Ishikawa (cell line): ENCODE measurements at regions not wholly inside any gene's neighbourhood (a gene's known extent, or its start where the extent isn't known, plus 50 kb on each side); places are given as distances from the start of the nearest gene placed in this dataset.

Experiments used
- CEBPB ChIP-seq: IDR thresholded peaks from 2 replicates; pipeline ENCODE4 v1.6.1; 2012
- CREB1 ChIP-seq: IDR thresholded peaks from 2 replicates; pipeline ENCODE4 v1.6.1; 2012; ENCODE audit warnings: low read depth
- EGR1 ChIP-seq: IDR thresholded peaks from 2 replicates; pipeline ENCODE4 v1.6.1; 2012
- EP300 ChIP-seq: IDR thresholded peaks from 2 replicates; pipeline ENCODE4 v1.6.1; 2012; ENCODE audit warnings: borderline replicate concordance
- RAD21 ChIP-seq: IDR thresholded peaks from 2 replicates; pipeline ENCODE4 v1.6.1; 2012; ENCODE audit warnings: low read depth
- TAF1 ChIP-seq: IDR thresholded peaks from 2 replicates; pipeline ENCODE4 v1.6.1; 2012; ENCODE audit warnings: low read depth, mild to moderate bottlenecking
- TCF12 ChIP-seq: IDR thresholded peaks from 2 replicates; pipeline ENCODE4 v1.6.1; 2012; ENCODE audit warnings: low read depth
- TEAD4 ChIP-seq: IDR thresholded peaks from 2 replicates; pipeline ENCODE4 v1.6.1; 2012
- YY1 ChIP-seq: IDR thresholded peaks from 2 replicates; pipeline ENCODE4 v1.6.1; 2012; ENCODE audit warnings: low read depth
- ZBTB7A ChIP-seq: IDR thresholded peaks from 2 replicates; pipeline ENCODE4 v1.6.1; 2012; ENCODE audit warnings: low read depth
- TF ChIP-seq, protein P1 (sequence below): IDR thresholded peaks from 2 replicates; pipeline ENCODE4 v1.6.1; 2012; ENCODE audit warnings: low read depth, mild to moderate bottlenecking
- TF ChIP-seq, protein P2 (sequence below): IDR thresholded peaks from 2 replicates; pipeline ENCODE4 v1.6.1; 2012
- TF ChIP-seq, protein P3 (sequence below): IDR thresholded peaks from 2 replicates; pipeline ENCODE4 v1.6.1; 2012

DNA sequence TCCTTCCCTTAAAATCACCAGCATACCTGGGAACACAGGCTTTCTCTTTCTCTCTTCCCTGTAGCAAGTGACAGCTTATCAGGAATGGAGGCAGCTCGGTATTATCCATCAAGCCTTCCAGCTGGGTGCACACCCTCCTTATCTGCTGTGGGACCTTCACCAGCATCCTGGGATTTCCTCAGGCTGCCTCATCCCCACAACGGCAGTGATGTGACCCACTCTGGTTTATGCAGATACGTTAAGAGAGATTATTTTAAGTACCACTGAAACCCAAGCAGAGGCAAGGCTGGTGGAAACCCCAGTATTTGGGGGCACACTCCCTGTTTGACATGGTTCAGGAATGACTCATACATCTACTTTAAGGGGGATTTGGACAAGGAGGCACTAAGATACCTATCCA is 192.1 kb downstream of the TM9SF2 start:
- TF ChIP-seq CEBPB, result no peak
- no peak for TF ChIP-seq TAF1
- TF ChIP-seq YY1, result no peak
- TF ChIP-seq, protein P1, sequence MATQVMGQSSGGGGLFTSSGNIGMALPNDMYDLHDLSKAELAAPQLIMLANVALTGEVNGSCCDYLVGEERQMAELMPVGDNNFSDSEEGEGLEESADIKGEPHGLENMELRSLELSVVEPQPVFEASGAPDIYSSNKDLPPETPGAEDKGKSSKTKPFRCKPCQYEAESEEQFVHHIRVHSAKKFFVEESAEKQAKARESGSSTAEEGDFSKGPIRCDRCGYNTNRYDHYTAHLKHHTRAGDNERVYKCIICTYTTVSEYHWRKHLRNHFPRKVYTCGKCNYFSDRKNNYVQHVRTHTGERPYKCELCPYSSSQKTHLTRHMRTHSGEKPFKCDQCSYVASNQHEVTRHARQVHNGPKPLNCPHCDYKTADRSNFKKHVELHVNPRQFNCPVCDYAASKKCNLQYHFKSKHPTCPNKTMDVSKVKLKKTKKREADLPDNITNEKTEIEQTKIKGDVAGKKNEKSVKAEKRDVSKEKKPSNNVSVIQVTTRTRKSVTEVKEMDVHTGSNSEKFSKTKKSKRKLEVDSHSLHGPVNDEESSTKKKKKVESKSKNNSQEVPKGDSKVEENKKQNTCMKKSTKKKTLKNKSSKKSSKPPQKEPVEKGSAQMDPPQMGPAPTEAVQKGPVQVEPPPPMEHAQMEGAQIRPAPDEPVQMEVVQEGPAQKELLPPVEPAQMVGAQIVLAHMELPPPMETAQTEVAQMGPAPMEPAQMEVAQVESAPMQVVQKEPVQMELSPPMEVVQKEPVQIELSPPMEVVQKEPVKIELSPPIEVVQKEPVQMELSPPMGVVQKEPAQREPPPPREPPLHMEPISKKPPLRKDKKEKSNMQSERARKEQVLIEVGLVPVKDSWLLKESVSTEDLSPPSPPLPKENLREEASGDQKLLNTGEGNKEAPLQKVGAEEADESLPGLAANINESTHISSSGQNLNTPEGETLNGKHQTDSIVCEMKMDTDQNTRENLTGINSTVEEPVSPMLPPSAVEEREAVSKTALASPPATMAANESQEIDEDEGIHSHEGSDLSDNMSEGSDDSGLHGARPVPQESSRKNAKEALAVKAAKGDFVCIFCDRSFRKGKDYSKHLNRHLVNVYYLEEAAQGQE, result no peak
- TF ChIP-seq, protein P2, sequence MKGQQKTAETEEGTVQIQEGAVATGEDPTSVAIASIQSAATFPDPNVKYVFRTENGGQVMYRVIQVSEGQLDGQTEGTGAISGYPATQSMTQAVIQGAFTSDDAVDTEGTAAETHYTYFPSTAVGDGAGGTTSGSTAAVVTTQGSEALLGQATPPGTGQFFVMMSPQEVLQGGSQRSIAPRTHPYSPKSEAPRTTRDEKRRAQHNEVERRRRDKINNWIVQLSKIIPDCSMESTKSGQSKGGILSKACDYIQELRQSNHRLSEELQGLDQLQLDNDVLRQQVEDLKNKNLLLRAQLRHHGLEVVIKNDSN, result no peak
- TF ChIP-seq EP300, result no peak
- TF ChIP-seq CREB1, result no peak
- TF ChIP-seq RAD21, result no peak
- TF ChIP-seq TCF12, result no peak
- no peak for TF ChIP-seq ZBTB7A
- TF ChIP-seq TEAD4, result no peak
- TF ChIP-seq EGR1, result no peak
- TF ChIP-seq, protein P3, sequence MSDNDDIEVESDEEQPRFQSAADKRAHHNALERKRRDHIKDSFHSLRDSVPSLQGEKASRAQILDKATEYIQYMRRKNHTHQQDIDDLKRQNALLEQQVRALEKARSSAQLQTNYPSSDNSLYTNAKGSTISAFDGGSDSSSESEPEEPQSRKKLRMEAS, result no peak
